ENCODE measurements at regions not wholly inside any gene's neighbourhood (a gene's known extent, or its start where the extent isn't known, plus 50 kb on each side); places are given as distances from the start of the nearest gene placed in this dataset.

- H3K4me3 Mint-ChIP-seq = no peak overlapping the region
- no peaks in the 10 kb centered on the region for H3K36me3 Mint-ChIP-seq
- no peaks in the 10 kb centered on the region for H3K4me1 Mint-ChIP-seq
- H3K9me3 Mint-ChIP-seq = no peaks in the 10 kb centered on the region
- DNase-seq = no peak
- H3K27ac Mint-ChIP-seq = no peak overlapping the region
- H3K27me3 Mint-ChIP-seq = peaks cover 16% of the 10 kb centered on the region
Observed at GRCh38 chr20:51259455-51259854, 236.5 kb upstream of the KCNG1 start.

- Mint-ChIP-seq H3K9me3 (no peaks in the 10 kb centered on the region), H3K4me3 (no peak overlapping the region), H3K36me3 (no peaks in the 10 kb centered on the region), H3K4me1 (no peaks in the 10 kb centered on the region), H3K27me3 (peaks cover 21% of the 10 kb centered on the region), H3K27ac (no peak overlapping the region)
- no peak for DNase-seq
Observed at GRCh38 chr20:51258582-51259165, 235.8 kb upstream of the KCNG1 start.

GRCh38 chr20:51255417-51255816 lies 232.5 kb upstream of the KCNG1 start:
- H3K27ac Mint-ChIP-seq = no peak overlapping the region
- DNase-seq = no peak
- peaks cover 19% of the 10 kb centered on the region for H3K27me3 Mint-ChIP-seq
- H3K36me3 Mint-ChIP-seq = no peaks in the 10 kb centered on the region
- no peaks in the 10 kb centered on the region for H3K9me3 Mint-ChIP-seq
- H3K4me3 Mint-ChIP-seq = no peak overlapping the region
- no peaks in the 10 kb centered on the region for H3K4me1 Mint-ChIP-seq

- H3K27ac Mint-ChIP-seq = no peak overlapping the region
- H3K4me1 Mint-ChIP-seq = no peaks in the 10 kb centered on the region
- no peak overlapping the region for H3K4me3 Mint-ChIP-seq
- no peak for DNase-seq
- peaks cover 19% of the 10 kb centered on the region for H3K27me3 Mint-ChIP-seq
- H3K9me3 Mint-ChIP-seq = no peaks in the 10 kb centered on the region
- H3K36me3 Mint-ChIP-seq = no peaks in the 10 kb centered on the region
Observed at GRCh38 chr20:51253280-51253679, 230.4 kb upstream of the KCNG1 start.

- H3K36me3 Mint-ChIP-seq = no peaks in the 10 kb centered on the region
- no peak for DNase-seq
- no peaks in the 10 kb centered on the region for H3K9me3 Mint-ChIP-seq
- no peak overlapping the region for H3K27ac Mint-ChIP-seq
- peaks cover 21% of the 10 kb centered on the region for H3K27me3 Mint-ChIP-seq
- no peaks in the 10 kb centered on the region for H3K4me1 Mint-ChIP-seq
- no peak overlapping the region for H3K4me3 Mint-ChIP-seq
Observed at GRCh38 chr20:51249781-51250180, 226.9 kb upstream of the KCNG1 start.

- Mint-ChIP-seq H3K27me3 (peaks cover 20% of the 10 kb centered on the region), H3K4me3 (no peak overlapping the region), H3K36me3 (no peaks in the 10 kb centered on the region), H3K9me3 (no peaks in the 10 kb centered on the region), H3K4me1 (no peaks in the 10 kb centered on the region), H3K27ac (no peak overlapping the region)
- no peak for DNase-seq
Observed at GRCh38 chr20:51249215-51249614, 226.3 kb upstream of the KCNG1 start.

- no peaks in the 10 kb centered on the region for H3K4me1 Mint-ChIP-seq
- H3K27ac Mint-ChIP-seq = no peak overlapping the region
- H3K4me3 Mint-ChIP-seq = no peak overlapping the region
- H3K9me3 Mint-ChIP-seq = peaks cover 4% of the 10 kb centered on the region
- H3K27me3 Mint-ChIP-seq = peaks cover 14% of the 10 kb centered on the region
- no peaks in the 10 kb centered on the region for H3K36me3 Mint-ChIP-seq
- no peak for DNase-seq
Observed at GRCh38 chr20:51244466-51244865, 221.6 kb upstream of the KCNG1 start.

- no peak overlapping the region for H3K27ac Mint-ChIP-seq
- H3K9me3 Mint-ChIP-seq = peaks cover 4% of the 10 kb centered on the region
- H3K36me3 Mint-ChIP-seq = no peaks in the 10 kb centered on the region
Observed at GRCh38 chr20:51238675-51239305, 215.9 kb upstream of the KCNG1 start.

GRCh38 chr20:51237791-51238190 lies 214.9 kb upstream of the KCNG1 start:
- H3K4me3 Mint-ChIP-seq = no peak overlapping the region
- peaks cover 4% of the 10 kb centered on the region for H3K9me3 Mint-ChIP-seq
- H3K4me1 Mint-ChIP-seq = no peaks in the 10 kb centered on the region
- peaks cover 15% of the 10 kb centered on the region for H3K27me3 Mint-ChIP-seq
- no peaks in the 10 kb centered on the region for H3K36me3 Mint-ChIP-seq
- no peak for DNase-seq
- no peak overlapping the region for H3K27ac Mint-ChIP-seq

More at GRCh38 chr20:51238675-51239305, 215.9 kb upstream of the KCNG1 start:
- Mint-ChIP-seq H3K4me1 (no peaks in the 10 kb centered on the region), H3K4me3 (no peak overlapping the region), H3K27me3 (peaks cover 18% of the 10 kb centered on the region)
- no peak for DNase-seq

GRCh38 chr20:51237278-51237677 lies 214.4 kb upstream of the KCNG1 start:
- Mint-ChIP-seq H3K27me3 (peaks cover 15% of the 10 kb centered on the region), H3K9me3 (peaks cover 3% of the 10 kb centered on the region), H3K4me1 (no peaks in the 10 kb centered on the region), H3K36me3 (no peaks in the 10 kb centered on the region), H3K4me3 (no peak overlapping the region), H3K27ac (no peak overlapping the region)
- no peak for DNase-seq

- no peak for DNase-seq
- Mint-ChIP-seq H3K4me1 (no peaks in the 10 kb centered on the region), H3K9me3 (no peaks in the 10 kb centered on the region), H3K36me3 (no peaks in the 10 kb centered on the region), H3K4me3 (no peak overlapping the region), H3K27ac (no peak overlapping the region), H3K27me3 (peaks cover 16% of the 10 kb centered on the region)
Observed at GRCh38 chr20:51236421-51236820, 213.5 kb upstream of the KCNG1 start.

GRCh38 chr20:51233345-51233744 lies 210.4 kb upstream of the KCNG1 start:
- peaks cover 14% of the 10 kb centered on the region for H3K27me3 Mint-ChIP-seq
- H3K4me3 Mint-ChIP-seq = no peak overlapping the region
- no peak for DNase-seq
- no peaks in the 10 kb centered on the region for H3K36me3 Mint-ChIP-seq
- H3K27ac Mint-ChIP-seq = no peak overlapping the region
- H3K4me1 Mint-ChIP-seq = no peaks in the 10 kb centered on the region
- H3K9me3 Mint-ChIP-seq = no peaks in the 10 kb centered on the region

- H3K27ac Mint-ChIP-seq = no peak overlapping the region
- H3K4me1 Mint-ChIP-seq = no peaks in the 10 kb centered on the region
- no peaks in the 10 kb centered on the region for H3K36me3 Mint-ChIP-seq
- H3K4me3 Mint-ChIP-seq = no peak overlapping the region
- H3K9me3 Mint-ChIP-seq = no peaks in the 10 kb centered on the region
- H3K27me3 Mint-ChIP-seq = peaks cover 13% of the 10 kb centered on the region
- no peak for DNase-seq
Observed at GRCh38 chr20:51230727-51231126, 207.8 kb upstream of the KCNG1 start.

- DNase-seq = no peak
- Mint-ChIP-seq H3K4me3 (no peak overlapping the region), H3K9me3 (no peaks in the 10 kb centered on the region), H3K4me1 (no peaks in the 10 kb centered on the region), H3K36me3 (no peaks in the 10 kb centered on the region), H3K27ac (no peak overlapping the region), H3K27me3 (peaks cover 6% of the 10 kb centered on the region)
Observed at GRCh38 chr20:51228763-51229162, 205.9 kb upstream of the KCNG1 start.

- Mint-ChIP-seq H3K9me3 (no peaks in the 10 kb centered on the region), H3K27ac (no peak overlapping the region), H3K4me1 (no peaks in the 10 kb centered on the region), H3K27me3 (peaks cover 12% of the 10 kb centered on the region), H3K36me3 (no peaks in the 10 kb centered on the region), H3K4me3 (no peak overlapping the region)
- DNase-seq = no peak
Observed at GRCh38 chr20:51227744-51228143, 204.8 kb upstream of the KCNG1 start.

- H3K36me3 Mint-ChIP-seq = no peaks in the 10 kb centered on the region
- H3K9me3 Mint-ChIP-seq = no peaks in the 10 kb centered on the region
- peaks cover 51% of the 10 kb centered on the region for H3K27me3 Mint-ChIP-seq
- no peak for DNase-seq
- H3K4me1 Mint-ChIP-seq = peaks cover 8% of the 10 kb centered on the region
- no peak overlapping the region for H3K27ac Mint-ChIP-seq
- no peak overlapping the region for H3K4me3 Mint-ChIP-seq
Observed at GRCh38 chr20:51223183-51223720, 200.3 kb upstream of the KCNG1 start.
